Liver (tissue), 3 donors: ENCODE measurements at regions not wholly inside any gene's neighbourhood (a gene's known extent, or its start where the extent isn't known, plus 50 kb on each side); places are given as distances from the start of the nearest gene placed in this dataset.

ENCODE experiments used
- CTCF ChIP-seq: fragments of 150-350 bp; IDR thresholded peaks from 2 replicates; pipeline ENCODE4 v1.5.1; 2017; ENCODE audit warnings: improper control_type of control experiment, low read depth, low read length; ENCODE audit not compliant: missing input control
- EGR1 ChIP-seq, 2 donors: IDR thresholded peaks; 2 replicates each; pipeline ENCODE4 v1.6.1; 2016 to 2018; ENCODE audit warnings: antibody characterized with exemption in 2 of 2, low read depth in 2 of 2
- GABPA ChIP-seq, 2 donors: IDR thresholded peaks in 1 of 2; conservative IDR thresholded peaks in 1 of 2; 2 replicates each; pipeline ENCODE4 v1.6.1; 2016; ENCODE audit warnings: antibody characterized with exemption in 2 of 2, mild to moderate bottlenecking in 1 of 2, moderate library complexity in 1 of 2
- JUND ChIP-seq, 2 donors: IDR thresholded peaks; 2 replicates each; pipeline ENCODE4 v1.6.1; 2016; ENCODE audit warnings: antibody characterized with exemption in 2 of 2
- NR2F2 ChIP-seq: IDR thresholded peaks from 2 replicates; pipeline ENCODE4 v1.6.1; 2016; ENCODE audit warnings: antibody characterized with exemption
- RAD21 ChIP-seq, 2 donors: IDR thresholded peaks; 2 replicates each; pipeline ENCODE4 v1.6.1; 2016; ENCODE audit warnings: antibody characterized with exemption in 2 of 2, mild to moderate bottlenecking in 2 of 2
- RXRA ChIP-seq, 2 donors: IDR thresholded peaks; 2 replicates each; pipeline ENCODE4 v1.6.1; 2017 to 2018; ENCODE audit warnings: antibody characterized with exemption in 2 of 2, mild to moderate bottlenecking in 1 of 2
- SP1 ChIP-seq: IDR thresholded peaks from 2 replicates; pipeline ENCODE4 v1.6.1; 2018; ENCODE audit warnings: antibody characterized with exemption, mild to moderate bottlenecking
- TAF1 ChIP-seq: conservative IDR thresholded peaks from 2 replicates; pipeline ENCODE4 v1.6.1; 2016; ENCODE audit warnings: antibody characterized with exemption, mild to moderate bottlenecking
- TF ChIP-seq, protein P1 (sequence below): IDR thresholded peaks from 2 replicates; pipeline ENCODE4 v1.6.1; 2016; ENCODE audit warnings: antibody characterized with exemption
- TF ChIP-seq, protein P2 (sequence below): IDR thresholded peaks from 2 replicates; pipeline ENCODE4 v1.6.1; 2016; ENCODE audit warnings: antibody characterized with exemption
- TF ChIP-seq, protein P3 (sequence below): IDR thresholded peaks from 2 replicates; pipeline ENCODE4 v1.6.1; 2016; ENCODE audit warnings: antibody characterized with exemption, mild to moderate bottlenecking
- donor health status: healthy.
- donor health status: healthy.

DNA sequence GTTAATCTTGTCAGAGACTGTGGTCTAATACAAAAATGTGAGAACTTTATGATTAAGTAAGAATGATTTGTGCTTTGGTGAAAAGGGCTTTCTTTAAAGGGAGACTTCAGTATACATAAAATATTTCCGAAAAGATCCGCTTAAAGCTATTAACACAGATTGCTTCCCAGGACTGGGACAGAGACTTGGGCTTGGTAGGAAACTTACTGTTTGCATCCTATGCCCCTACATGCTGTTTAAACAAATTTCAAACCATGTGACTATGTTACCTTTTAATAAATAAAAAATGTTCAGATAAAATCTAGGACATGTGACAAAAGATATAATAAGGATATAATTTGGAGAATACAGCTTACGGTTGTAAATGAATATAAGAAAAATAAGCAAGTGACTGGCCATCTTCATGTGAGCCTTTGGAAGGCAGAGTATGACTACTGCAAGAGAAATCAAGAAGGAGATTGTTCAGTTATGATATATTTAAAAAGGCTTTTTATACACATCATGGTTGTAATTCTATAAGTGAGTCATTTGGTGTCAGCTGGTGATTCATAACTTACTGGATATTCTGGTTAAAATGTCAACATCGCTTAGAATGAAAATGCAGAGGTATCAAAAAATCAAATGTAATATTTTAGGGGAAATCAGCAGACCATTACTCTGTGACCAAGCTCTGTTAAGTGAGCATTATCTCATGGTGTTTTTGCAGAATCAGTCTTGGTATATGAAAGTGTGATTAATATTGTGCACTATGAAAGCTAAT, 234.7 kb upstream of the E2F7 start:
- TF ChIP-seq CTCF (no peak), JUND (IDR thresholded peaks at IDR 0.05) (no peak), RXRA (IDR thresholded peaks at IDR 0.05) (no peak), GABPA (IDR thresholded peaks at IDR 0.05 in 1 of 2, conservative IDR thresholded peaks at IDR 0.05 in 1 of 2) (no peak), RAD21 (IDR thresholded peaks at IDR 0.05) (no peak), SP1 (no peak), NR2F2 (no peak), EGR1 (IDR thresholded peaks at IDR 0.05; ENCODE audit: low read depth in 2 of 2) (no peak), TAF1 (no peak)
- TF ChIP-seq, protein P1, sequence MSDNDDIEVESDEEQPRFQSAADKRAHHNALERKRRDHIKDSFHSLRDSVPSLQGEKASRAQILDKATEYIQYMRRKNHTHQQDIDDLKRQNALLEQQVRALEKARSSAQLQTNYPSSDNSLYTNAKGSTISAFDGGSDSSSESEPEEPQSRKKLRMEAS, result no peak
- TF ChIP-seq, protein P2, sequence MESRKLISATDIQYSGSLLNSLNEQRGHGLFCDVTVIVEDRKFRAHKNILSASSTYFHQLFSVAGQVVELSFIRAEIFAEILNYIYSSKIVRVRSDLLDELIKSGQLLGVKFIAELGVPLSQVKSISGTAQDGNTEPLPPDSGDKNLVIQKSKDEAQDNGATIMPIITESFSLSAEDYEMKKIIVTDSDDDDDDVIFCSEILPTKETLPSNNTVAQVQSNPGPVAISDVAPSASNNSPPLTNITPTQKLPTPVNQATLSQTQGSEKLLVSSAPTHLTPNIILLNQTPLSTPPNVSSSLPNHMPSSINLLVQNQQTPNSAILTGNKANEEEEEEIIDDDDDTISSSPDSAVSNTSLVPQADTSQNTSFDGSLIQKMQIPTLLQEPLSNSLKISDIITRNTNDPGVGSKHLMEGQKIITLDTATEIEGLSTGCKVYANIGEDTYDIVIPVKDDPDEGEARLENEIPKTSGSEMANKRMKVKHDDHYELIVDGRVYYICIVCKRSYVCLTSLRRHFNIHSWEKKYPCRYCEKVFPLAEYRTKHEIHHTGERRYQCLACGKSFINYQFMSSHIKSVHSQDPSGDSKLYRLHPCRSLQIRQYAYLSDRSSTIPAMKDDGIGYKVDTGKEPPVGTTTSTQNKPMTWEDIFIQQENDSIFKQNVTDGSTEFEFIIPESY, result no peak
- TF ChIP-seq, protein P3, sequence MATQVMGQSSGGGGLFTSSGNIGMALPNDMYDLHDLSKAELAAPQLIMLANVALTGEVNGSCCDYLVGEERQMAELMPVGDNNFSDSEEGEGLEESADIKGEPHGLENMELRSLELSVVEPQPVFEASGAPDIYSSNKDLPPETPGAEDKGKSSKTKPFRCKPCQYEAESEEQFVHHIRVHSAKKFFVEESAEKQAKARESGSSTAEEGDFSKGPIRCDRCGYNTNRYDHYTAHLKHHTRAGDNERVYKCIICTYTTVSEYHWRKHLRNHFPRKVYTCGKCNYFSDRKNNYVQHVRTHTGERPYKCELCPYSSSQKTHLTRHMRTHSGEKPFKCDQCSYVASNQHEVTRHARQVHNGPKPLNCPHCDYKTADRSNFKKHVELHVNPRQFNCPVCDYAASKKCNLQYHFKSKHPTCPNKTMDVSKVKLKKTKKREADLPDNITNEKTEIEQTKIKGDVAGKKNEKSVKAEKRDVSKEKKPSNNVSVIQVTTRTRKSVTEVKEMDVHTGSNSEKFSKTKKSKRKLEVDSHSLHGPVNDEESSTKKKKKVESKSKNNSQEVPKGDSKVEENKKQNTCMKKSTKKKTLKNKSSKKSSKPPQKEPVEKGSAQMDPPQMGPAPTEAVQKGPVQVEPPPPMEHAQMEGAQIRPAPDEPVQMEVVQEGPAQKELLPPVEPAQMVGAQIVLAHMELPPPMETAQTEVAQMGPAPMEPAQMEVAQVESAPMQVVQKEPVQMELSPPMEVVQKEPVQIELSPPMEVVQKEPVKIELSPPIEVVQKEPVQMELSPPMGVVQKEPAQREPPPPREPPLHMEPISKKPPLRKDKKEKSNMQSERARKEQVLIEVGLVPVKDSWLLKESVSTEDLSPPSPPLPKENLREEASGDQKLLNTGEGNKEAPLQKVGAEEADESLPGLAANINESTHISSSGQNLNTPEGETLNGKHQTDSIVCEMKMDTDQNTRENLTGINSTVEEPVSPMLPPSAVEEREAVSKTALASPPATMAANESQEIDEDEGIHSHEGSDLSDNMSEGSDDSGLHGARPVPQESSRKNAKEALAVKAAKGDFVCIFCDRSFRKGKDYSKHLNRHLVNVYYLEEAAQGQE, result no peak
